Stomach (tissue), 4 donors: ENCODE measurements at regions not wholly inside any gene's neighbourhood (a gene's known extent, or its start where the extent isn't known, plus 50 kb on each side); places are given as distances from the start of the nearest gene placed in this dataset.

Experiments
- EP300 ChIP-seq: sonication (generic); formaldehyde crosslinking; IDR thresholded peaks from one replicate; pipeline ENCODE4 v1.6.1; 2017; ENCODE audit warnings: antibody characterized with exemption
- POLR2A ChIP-seq, 4 donors: fragments of 450-650 bp; IDR thresholded peaks; one replicate each; pipeline ENCODE4 v1.6.1; 2016; ENCODE audit warnings: antibody characterized with exemption in 4 of 4, control low read depth in 2 of 4, mild to moderate bottlenecking in 1 of 4, moderate library complexity in 1 of 4
- POLR2AphosphoS5 ChIP-seq, 3 donors: sonication (generic); formaldehyde crosslinking; IDR thresholded peaks; one replicate each; pipeline ENCODE4 v1.6.1; 2016; ENCODE audit warnings: antibody characterized with exemption in 3 of 3
- TF ChIP-seq, protein P1 (sequence below), 7 experiments: fragments of 450-650 bp in 4 of 7; fragments of 200-600 bp in 3 of 7; sonication (generic) in 3 of 7; IDR thresholded peaks; one replicate each; pipeline ENCODE4 v1.5.1; 2016 to 2019; ENCODE audit warnings: antibody characterized with exemption in 7 of 7, control low read depth in 2 of 7, mild to moderate bottlenecking in 1 of 7

- TF ChIP-seq POLR2A (IDR thresholded peaks at IDR 0.05) (no peak), EP300 (no peak), POLR2AphosphoS5 (IDR thresholded peaks at IDR 0.05) (no peak)
- TF ChIP-seq, protein P1, sequence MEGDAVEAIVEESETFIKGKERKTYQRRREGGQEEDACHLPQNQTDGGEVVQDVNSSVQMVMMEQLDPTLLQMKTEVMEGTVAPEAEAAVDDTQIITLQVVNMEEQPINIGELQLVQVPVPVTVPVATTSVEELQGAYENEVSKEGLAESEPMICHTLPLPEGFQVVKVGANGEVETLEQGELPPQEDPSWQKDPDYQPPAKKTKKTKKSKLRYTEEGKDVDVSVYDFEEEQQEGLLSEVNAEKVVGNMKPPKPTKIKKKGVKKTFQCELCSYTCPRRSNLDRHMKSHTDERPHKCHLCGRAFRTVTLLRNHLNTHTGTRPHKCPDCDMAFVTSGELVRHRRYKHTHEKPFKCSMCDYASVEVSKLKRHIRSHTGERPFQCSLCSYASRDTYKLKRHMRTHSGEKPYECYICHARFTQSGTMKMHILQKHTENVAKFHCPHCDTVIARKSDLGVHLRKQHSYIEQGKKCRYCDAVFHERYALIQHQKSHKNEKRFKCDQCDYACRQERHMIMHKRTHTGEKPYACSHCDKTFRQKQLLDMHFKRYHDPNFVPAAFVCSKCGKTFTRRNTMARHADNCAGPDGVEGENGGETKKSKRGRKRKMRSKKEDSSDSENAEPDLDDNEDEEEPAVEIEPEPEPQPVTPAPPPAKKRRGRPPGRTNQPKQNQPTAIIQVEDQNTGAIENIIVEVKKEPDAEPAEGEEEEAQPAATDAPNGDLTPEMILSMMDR (IDR thresholded peaks at IDR 0.05), result no peak
These were observed 154.0 kb upstream of the ASIC2 start for GRCh38 chr17:33447090-33447489.
